Caki2 (cell line): ENCODE measurements at regions not wholly inside any gene's neighbourhood (a gene's known extent, or its start where the extent isn't known, plus 50 kb on each side); places are given as distances from the start of the nearest gene placed in this dataset.
"Not testable (repeated sequence)": the region's sequence is repeated elsewhere in the genome, so short reads cannot be mapped to it uniquely, and the experiment has no call there.

Experiments used
- DNase-seq: peaks from one replicate; pipeline ENCODE4 v3.0.0-alpha.2; 2015; ENCODE audit warnings: low read depth
- in situ Hi-C: cut with HindIII; loops from 2 replicates; pipeline ENCODE4 v1.10.0; 2016; ENCODE audit warnings: low sequenced_read_pairs, low pct_unique_long_range_greater_than_20kb, mixed read lengths

DNA sequence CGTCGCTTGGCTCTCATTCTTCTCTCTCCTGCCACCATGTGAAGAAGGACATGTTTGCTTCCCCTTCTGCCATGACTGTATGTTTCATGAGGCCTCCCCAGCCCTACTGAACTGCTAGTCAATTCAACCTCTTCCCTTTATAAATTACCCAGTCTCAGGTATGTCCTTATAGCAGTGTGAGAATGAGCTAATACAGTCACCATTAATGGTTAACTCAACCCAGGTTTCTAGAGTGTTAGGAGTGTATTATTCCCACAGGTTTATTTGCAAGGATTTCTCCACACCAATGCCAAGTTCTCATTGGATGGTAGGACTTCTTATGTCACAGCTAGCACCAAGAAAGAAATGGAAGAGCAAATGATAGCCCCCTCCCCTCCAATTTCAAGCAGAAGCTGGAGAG, 71.9 kb downstream of the DYNAP start:
- in situ Hi-C loops: no loop called here
- DNase-seq: no peak

DNA sequence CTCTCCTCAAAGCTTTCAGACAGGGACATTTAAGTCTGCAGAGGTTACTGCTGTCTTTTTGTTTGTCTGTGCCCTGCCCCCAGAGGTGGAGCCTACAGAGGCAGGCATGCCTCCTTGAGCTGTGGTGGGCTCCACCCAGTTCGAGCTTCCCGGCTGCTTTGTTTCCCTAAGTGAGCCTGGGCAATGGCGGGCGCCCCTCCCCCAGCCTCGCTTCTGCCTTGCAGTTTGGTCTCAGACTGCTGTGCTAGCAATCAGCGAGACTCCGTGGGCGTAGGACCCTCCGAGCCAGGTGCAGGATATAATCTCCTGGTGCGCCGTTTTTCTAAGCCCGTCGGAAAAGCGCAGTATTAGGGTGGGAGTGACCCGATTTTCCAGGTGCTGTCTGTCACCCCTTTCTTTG, 78.7 kb downstream of the DYNAP start:
- in situ Hi-C loops, DNase-seq: not testable (repeated sequence)

DNA sequence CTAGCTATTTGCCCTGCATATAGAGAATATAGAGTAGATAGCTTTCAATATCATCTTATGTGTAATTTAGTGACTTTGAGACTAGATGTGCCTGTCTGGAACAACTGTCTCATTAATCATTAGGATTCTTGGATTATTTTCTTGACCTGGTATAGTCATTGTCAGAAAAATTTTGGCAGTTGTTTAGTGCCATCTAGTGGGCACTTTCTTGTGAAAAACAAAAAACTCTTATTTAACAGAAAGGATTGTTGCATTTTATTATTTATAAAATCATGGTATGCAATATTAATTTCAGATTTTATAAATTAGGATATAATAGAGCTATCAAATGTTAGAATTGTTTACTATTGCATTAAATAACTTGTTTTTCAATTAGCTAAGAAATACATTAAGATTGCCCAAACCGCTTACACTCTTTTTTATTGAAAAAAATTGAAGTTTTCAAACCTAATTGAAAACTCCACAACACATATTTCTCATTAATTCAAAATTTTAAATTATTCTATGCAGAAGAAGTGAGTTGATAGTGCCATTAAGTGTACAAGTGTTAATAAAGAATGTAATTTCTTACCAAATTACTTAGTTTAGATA, 80.3 kb downstream of the DYNAP start:
- peak; percentile 8 for DNase-seq
- in situ Hi-C loops: no loop called here

DNA sequence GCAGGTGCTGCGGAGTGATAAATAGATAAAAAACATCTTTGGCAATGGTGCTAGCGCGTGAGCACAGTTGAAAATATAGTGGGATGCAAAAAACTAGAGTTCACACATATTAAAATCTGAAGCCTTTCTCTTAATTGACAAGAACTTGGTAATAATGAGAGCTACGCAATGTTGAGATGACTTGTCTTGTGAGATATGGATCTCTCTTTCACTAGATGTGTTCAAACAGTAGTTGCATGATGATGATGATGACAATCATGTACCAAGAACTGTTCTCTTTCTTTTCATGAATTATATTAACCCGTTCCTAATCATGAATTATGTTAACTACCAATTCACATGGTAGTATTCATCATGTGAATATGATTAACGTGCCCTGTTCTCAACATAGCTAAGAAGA, 81.1 kb downstream of the DYNAP start:
- in situ Hi-C loops: no loop called here

DNA sequence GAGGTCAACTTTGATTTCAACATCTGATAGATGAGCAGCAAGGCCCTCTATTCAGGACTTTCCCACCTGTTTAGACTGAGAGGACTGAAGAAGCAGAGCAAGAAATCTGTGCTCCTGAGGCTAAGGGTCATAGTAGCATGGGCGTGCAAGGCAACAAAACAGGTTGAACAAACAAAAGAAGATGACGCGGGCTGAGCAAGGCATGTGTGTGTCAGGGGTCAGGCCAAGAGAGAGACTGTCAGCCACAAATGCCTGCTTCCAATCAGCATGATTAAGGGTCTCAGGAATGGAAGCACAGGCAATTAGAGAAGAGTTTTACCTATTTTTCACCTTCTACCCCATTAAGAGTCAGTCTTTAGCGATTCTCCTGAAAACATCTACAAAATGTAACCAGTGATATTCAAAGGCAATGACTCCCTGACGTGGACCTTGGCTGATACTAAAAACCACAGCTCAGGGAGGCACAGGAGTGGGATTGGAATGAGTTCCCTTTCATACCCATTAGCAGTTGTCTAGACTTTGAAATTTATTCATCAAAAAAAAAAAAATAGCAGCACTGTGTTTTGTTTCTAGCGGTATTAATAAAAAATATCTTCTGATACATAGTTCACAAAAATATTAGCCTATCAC, 81.9 kb downstream of the DYNAP start:
- in situ Hi-C loops: no loop called here
- peak; percentile 33 for DNase-seq

More for the DNA sequence above, 81.1 kb downstream of the DYNAP start:
- DNase-seq: no peak

DNA sequence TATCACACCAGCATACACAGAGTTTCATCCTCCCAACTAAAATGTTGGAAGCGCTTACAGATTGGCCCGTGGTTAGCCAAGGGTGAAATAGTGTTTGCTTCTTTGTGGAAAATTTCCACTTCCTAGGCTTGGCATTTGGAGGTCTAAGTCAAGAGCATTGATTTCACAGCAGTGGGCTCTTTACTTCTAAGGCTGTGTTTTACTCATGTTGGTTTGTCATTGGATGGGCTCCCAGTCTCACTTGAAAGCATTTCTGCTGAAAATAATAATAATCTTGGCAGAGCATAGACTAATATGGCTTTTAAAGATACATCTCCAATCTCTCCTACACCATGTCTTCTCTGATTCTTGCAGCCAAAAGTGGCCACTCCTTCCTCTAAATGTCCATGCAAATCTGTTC, 82.9 kb downstream of the DYNAP start:
- in situ Hi-C loops: no loop called here
- DNase-seq: no peak

DNA sequence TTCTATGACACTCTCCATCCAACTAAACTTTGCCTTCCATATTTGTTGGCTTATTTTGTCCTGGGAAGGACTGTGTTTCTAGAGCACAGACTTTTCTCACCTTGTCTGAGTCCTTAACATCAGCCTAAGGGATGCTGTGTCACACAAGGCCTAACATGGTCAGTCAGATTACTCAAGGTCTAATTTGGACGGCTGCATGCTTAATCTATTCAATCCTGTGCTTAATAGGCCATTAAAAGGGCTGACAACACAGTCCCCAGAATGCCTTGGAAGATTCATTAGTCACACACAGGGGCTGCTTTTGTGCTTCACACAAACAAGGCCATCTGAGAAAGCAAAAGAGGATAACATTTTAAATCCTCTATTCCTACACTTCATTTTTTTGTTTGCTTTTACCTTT, 84.0 kb downstream of the DYNAP start:
- DNase-seq: no peak
- in situ Hi-C loops: no loop called here

DNA sequence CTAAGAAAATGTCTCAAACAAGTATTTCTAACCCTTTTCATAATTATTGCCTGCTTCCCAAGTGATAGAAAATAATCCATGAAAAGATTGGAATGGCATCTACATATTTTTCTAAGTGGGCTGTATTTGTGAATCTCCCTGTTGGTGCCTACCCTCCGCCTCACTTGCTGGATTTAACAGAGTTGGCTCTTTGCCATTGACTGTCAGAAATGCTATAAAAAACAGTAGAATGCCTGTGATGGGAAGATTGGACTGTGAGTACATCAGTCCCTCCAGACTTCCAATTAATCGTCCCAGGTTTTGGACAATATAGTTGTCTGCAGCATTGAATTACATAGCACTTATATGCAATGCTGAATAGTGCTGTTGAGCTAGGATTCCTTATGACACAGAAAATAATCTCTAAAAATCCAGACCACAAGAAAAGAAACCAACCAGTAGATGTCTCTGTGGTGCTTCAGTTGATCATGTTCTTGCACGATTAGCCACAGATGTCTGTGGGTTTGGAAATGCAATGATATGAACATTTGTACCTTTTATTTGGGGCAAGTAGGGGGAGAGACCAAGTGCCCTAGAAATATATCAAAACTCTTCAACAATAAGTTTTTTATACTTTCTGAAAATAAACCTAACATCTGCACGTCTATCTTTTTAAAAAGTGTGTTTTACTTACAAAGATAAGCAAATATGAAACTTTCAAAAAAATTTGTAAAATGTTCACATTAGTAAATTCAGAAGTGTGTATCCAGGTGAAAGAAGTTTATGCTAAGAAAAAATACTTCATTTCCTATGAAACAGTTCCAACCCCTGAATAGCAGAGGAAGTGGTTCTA, 88.5 kb downstream of the DYNAP start:
- in situ Hi-C loops: no loop called here
- peak; percentile 55 for DNase-seq

DNA sequence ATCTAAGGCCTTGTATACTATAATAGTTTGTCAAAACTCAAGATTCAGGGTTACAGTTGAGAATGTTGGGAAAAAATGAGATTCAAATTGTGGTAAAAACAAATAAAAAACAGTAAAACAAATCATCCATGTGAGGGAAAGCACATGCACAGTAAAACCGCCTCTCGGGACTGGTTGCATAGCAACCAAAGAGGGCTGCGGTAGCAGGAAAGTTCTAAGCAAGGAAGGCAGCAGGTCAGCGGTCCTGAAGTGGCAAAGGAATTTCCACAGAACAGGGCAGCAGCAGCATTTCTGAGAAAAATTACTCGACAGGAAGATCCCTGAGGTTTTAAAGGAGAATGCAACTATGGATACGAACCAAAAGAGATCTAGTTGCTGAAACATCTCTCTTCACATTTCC, 93.7 kb downstream of the DYNAP start:
- no peak for DNase-seq
- in situ Hi-C loops: no loop called here

DNA sequence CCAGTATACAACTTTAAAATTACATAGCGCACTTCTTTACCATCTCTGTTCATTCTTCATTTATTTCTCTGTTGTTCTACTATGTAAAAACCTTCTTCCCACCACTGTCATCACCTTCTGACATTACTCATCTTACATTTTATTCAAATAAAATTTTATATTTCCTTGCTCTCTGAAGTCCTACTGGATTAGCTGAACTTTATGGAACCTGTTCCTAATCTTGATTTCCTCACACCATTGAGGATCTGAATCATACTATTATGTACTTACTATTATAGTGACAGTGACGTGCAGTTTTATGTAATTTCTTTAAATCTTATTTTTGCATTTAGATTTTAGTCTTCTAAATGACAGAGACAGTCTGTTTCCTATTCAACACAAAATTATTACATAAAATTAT, 98.3 kb downstream of the DYNAP start:
- in situ Hi-C loops: no loop called here
- no peak for DNase-seq

DNA sequence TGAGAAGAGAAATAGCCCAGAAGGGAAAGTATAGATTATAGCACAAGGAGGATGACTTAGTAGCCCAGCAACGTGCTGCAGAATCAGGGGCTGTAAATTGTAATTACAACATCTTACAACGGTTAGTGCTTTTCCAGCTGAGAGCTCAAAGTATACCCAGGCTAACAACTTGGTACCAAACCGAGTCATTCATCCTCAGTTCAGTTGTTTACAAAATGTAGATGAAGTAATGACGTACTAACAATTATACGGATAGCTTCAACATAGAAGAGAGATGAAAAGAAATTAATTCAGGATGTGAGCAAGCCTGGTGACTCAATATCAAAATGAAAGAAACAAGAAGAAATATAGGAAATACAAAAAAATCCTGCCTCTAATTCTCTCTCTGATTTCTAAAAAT, 99.2 kb downstream of the DYNAP start:
- in situ Hi-C loops: no loop called here
- no peak for DNase-seq

DNA sequence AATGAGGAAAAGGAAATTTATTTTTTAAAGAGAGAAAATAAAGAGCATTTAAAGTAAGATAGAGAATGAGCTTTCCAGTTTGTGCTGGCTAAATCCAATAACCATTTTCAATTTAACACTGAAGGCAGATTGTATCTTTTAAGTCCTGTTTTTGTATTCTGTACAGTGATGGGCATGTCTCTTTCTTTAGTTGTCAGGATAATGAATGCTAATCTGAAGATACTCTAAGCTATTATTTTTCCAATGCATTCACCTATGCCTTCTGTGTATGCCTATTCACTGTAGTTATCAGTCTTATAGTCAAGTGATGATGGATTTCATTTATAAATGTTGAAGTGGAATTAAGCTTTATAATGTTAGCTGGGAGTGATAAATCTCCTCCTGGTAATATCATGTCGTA, 101.4 kb downstream of the DYNAP start:
- no peak for DNase-seq
- in situ Hi-C loops: no loop called here

DNA sequence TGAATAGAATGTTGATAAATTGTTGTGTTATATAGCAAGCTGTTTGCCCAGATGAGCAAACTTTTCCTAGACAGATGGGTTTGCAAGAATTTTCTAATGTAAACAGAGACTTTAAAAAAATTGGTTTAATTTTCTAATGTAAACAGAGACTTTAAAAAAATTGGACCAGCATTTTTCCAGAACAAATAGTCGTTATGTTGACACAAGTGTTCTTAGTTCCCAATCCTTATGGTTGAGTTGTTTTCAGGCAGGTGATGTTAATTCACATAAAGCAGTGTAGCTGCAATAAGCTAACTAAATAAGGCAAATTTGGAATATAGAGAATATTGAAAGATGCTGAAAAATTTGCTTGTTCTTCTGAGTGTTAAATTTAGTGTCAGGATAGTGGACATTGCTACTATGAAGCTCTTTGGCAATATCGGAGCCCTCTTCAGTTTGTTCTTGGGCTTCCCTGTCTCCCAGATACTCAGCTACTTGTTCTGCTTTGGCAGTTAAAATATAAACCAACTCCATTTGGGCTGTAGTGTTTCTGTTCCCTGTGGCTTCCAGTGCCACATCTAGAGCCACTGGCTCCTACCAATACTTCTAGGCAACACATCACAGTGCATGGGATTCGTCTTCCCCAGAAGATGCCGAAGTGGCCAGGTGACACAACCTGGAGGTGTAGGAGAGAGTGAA, 105.7 kb downstream of the DYNAP start:
- no peak for DNase-seq
- in situ Hi-C loops: no loop called here

DNA sequence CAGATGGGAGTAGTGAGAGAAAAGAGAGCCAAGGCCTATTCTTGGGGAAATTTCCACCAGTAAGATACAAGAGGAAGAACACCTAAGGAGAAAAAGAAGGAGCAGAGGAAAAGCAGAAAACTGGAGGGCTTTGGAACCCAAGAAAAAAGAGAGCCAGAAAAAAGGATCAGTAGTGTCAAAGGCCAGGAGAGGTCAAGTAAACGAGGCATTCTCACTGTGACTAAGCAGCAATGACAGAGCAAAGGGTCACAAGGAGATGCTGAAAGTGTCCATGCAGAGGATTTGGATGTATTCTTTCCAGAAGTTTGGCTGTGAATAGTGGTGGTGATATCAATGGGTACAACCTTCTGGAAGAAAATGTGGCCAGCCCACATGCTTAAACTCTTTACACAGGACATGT, 109.5 kb downstream of the DYNAP start:
- in situ Hi-C loops: no loop called here
- DNase-seq: no peak

DNA sequence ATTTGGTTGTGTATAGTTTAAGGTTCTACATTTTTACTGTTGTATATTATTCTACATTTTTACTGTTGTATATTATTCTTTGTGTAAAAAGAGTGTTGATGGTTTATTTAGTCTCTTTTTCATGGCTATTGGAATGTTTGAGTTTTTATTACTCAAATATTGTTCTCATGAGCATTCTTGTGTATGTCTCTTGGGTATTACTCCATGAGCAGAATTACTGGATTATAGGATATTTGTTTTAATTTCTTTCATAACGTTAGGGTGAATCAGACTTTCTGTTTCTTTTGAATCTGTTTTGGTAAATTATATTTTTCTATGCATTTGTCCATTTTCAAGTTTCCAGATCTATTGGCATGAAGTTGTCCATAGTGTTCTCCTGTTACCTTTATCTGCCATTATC, 111.6 kb downstream of the DYNAP start:
- in situ Hi-C loops: no loop called here
- no peak for DNase-seq

DNA sequence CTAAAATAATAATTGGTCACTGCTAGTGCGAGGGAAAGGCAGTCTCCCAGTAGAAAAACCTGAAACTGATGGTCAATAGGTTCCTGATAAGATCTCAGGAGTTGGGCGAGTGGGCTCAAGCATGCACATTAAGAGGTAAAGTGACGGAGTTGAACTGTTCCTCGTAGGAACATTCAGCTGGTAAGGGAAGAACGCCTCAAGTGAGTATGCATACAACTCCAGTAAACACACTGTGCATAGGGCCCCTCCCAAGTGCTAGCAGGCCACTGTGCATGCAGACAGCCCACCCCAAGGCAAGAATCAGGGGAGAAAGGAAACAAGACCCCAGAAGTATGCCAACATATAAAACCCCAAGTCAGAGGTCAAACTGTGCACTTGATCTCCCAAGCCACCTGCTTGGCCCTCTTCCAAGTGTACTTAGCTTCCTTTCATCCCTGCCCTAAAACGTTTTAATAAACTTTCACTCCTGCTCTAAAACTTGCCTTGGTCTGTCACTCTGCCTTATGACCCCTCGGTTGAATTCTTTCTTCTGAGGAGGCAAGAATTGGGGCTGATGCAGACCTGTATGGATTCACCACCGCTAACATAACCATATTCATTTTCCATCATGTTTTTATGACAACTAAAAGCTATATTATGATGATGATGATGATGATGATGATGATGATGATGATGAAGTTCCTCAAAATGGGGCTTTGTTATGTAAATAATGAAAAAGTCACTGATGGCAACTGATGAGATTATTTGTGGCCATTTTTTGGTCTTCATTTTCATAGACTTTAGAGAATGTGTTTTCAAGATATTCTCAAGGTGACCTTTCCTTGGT, 118.0 kb upstream of the RAB27B start:
- in situ Hi-C loops: no loop called here
- no peak for DNase-seq

DNA sequence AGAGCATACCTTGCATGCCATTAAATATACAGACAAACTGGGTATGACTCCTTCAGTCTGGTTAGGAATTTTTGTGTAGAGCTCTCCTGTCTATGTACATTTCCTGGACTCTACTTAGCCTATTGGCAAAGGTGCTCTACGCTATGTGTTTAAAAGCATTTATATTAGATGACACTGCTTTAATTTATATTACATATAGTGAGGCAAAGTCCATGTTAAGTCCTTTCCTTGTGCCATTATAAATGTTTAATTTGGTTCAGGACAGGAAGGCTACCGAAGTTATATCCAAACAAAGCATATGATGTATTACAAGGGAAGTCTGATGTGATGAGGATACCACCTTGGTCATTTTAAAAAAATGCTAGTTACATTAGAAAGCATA, 117.4 kb upstream of the RAB27B start:
- in situ Hi-C loops: no loop called here
- no peak for DNase-seq

DNA sequence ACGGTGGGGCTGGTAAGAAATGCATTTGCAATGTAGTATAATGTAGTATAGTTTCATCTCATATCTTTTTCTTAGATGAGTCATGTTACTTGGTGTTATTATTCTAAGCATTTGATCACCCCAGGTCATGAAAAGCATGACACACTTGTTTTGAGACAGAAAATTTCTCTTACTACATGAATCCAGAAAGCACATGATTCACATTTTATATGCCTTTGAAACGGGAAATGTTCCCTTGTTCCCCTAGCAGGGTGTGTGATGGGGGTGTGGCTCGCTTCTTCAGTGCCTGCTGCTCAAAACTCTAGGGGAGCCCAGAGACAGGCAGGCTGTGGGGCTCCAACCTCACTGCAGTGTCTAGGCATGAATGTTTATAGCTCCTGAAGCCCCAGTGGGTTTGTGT, 116.0 kb upstream of the RAB27B start:
- in situ Hi-C loops: no loop called here
- no peak for DNase-seq
